ENCODE measurements at regions not wholly inside any gene's neighbourhood (a gene's known extent, or its start where the extent isn't known, plus 50 kb on each side); places are given as distances from the start of the nearest gene placed in this dataset.
"Not testable (repeated sequence)": the region's sequence is repeated elsewhere in the genome, so short reads cannot be mapped to it uniquely, and the experiment has no call there.

GRCh38 chrX:25646156-25646555 lies 492.0 kb upstream of the MAGEB18 start:
- DNase-seq = no peak

DNA sequence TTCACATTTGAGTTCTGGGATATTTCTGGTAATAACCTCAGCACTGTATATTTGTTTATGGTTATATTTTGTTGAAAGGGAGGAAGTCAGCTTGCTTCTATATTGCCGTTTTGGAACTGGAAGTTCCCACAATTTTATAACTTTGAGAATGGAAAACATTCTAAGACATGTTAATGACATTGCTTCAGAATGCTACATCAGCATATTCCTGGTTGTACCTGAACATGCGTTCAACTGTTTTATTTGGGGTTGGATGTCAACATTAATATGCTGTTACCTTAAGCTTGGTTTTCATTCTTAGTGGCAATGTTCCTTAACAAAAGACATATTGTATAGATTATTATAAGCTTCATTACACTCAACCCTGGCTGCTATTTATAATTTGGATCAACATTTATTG lies 489.4 kb upstream of the MAGEB18 start:
- no peak for DNase-seq

DNA sequence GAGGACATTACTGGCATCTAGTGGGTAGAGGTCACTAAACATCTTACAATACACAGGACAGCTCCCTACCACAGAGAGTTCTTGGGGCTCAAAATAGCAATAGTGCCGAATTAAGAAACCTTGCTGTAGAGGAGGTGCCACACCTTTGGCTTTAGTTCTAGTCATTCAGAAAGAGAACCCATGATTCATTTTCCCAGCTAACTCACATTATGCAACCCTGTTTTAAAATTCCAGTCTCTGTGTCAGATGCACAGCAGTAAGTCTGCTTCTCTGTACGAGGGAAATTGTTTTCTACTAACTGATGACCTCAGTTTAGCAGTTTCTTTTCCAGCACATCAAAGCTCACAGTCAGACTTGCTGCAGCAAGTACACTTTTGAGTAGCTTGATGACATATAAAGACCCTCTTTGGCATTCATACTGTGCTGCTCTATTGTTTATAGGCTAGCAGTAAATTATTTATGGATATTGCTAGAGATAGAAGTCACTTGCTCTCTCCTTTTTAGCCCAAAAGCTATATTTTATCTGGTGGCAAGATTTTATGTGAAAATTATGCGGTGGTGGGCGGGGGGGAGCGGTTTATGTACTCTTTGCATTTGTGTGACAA lies 487.8 kb upstream of the MAGEB18 start:
- DNase-seq = no peak

GRCh38 chrX:25659317-25659716 lies 478.8 kb upstream of the MAGEB18 start:
- DNase-seq = no peak

DNA sequence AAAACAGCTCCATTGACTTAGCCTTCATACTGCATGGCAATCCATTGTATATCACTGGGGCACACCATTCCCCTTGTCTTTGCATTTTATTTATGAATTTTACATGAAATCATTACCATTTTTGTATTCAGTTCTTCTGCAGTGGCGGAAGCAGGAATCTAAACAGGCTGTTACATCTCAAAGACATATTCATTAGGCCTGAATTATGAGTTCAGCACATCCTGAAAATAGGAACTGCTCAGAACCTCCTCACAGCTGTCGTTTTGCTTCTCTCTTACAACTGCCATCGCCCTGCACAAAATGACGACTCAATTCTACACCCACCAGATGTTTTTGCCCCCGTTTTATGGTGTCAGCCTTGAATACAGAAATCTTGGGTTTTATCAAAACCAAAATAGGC lies 474.4 kb upstream of the MAGEB18 start:
- no peak for DNase-seq

DNA sequence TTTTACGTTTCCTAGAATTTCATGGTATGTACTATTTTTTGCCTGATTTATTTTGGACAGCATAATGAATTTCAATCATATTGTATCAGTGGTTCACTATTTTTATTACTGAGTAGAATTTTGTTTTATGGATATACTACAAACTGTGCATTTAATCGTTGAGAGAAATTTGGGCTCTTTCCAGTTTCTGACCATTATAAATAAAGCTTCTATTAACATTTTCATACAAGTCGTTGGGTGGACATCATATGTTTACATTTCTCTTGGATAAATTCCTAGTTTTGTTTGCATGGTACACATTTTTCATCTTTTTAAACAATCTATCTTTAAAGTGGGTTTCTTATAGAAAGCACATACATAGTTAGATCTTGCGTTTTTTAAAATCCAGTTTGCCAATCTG lies 472.7 kb upstream of the MAGEB18 start:
- no peak for DNase-seq

GRCh38 chrX:25667681-25668080 lies 470.5 kb upstream of the MAGEB18 start:
- no peak for DNase-seq

DNA sequence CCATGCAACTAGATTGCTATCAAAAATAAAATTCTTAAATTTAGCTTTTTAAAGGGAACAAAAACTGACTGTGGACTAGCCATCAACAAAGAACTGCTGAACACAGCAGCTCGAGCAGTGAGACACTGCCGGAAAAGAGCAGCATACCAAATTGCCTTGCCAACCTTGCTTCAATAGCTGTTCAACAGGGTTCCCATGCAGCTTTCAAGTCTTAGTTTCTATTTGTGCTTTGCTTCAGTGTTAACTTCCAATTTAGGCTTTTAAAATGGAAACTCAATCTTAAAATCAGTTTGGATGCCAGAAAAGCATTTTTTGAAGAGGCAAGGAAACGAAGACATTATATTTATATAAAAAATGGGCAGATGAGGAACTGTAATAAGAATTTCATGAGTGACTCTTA lies 463.4 kb upstream of the MAGEB18 start:
- DNase-seq = no peak

DNA sequence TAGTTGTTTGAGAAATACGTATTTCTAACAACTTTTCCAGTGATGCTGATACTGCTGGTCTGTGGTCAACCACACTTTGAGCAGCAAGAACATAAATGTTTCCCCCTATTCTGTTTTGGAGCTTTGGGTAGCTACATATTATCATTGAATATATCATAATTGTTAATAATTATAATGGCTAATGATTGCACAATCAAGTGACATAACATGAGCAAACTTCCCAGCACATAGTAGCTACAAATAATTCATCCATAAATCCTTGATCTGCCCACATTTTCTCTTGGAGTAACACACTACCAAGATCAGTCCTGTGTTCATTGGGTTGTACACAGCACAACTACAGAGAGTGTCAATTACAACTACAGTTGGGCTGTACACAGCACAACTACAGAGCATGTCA lies 436.3 kb upstream of the MAGEB18 start:
- no peak for DNase-seq

DNA sequence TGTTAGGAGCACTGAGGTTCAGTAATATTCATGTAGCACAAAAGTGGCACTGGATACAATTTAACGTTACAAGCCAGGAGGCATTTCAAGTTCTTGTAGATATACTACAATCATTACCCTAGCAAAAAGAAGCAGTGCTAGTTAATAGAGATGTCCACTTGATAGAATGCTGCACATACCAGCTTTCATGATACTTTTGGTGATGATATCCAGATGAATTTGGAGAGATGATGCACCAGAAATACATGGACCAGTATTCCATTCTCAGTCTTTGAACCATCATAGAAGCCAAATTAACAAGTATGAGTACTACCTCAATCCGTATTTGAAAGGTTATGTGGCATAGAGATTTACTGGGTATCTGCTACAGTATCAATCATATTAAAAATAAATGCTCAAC lies 421.0 kb upstream of the MAGEB18 start:
- no peak for DNase-seq

DNA sequence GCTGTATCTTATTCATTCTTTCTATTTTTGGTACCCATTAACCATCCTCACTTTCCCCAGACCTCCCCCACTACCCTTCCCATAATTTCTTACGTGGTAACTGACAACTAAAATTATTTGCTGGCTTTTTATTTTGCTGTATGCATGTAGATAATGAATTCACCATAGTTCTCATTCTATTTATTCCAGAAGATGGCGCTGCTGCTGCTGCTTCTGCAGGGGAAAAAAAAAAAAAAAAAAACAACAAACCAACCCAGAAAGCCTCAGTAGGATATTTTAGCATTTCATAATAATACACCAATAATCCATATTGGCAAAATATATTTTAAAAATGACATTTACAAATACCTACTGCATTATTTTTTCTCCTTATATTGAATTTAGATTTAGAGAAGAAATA lies 416.6 kb upstream of the MAGEB18 start:
- peak; percentile 53 for DNase-seq

DNA sequence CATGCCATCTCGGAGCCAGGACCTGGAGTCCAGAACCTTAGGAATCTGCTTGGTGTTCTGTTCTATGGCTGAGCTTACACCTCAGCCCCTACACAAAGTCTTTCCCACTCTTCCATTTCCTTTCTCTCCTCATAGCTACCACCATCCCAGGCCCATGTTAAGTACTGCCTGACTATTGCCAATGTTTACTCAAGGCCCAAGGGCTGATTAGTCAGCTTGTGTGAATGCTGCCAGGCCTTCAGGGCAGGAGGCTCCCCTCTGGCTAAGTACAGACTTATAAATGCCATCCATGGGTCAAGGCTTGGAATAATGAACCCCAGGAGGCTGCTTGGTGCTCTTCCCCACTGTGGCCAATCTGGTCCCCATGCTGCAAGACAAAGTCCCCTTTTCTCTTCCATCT lies 411.6 kb upstream of the MAGEB18 start:
- no peak for DNase-seq

GRCh38 chrX:25733148-25733547 lies 405.0 kb upstream of the MAGEB18 start:
- DNase-seq = no peak

- DNase-seq = no peak
Measured at GRCh38 chrX:25737540-25737939, 400.6 kb upstream of the MAGEB18 start.

DNA sequence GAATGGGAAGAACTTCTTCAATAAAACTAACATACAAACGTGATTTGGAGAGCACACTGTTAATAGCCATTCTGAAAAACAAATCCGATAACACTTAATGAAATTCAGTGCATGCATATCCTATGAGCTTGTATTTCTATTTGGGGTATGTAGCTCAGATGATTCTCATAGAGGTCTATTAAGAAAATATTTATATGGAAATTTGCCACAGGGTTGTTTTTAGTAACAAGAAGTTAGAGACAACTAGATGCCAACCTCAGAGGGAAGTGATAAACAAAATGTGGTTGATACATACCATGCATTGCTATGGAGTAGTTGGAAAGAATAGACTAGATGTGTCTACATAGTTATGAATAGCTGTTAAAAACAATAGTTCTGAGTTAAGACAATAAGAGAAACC lies 395.8 kb upstream of the MAGEB18 start:
- DNase-seq = no peak

- no peak for DNase-seq
Measured at GRCh38 chrX:25754399-25754798, 383.7 kb upstream of the MAGEB18 start.

GRCh38 chrX:25755194-25755593 lies 382.9 kb upstream of the MAGEB18 start:
- DNase-seq = no peak

DNA sequence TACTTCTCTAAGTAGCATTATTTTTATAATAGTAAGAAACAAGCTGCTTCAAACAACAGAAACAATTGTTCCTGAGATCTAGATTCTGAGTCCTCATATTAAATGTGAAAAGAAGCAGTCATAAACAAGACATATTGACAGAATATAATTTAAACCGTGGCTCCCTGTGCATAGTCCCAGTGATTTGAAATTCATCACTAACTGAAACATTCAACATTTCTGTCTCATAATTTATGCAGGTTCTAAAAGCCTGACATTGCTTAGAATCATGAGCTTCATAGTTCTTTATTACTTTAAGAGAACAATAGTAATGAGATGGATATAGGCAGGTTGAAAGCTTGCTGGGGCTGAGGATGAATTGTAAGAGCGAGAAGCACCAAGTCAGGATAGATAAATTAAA lies 375.5 kb upstream of the MAGEB18 start:
- no peak for DNase-seq

DNA sequence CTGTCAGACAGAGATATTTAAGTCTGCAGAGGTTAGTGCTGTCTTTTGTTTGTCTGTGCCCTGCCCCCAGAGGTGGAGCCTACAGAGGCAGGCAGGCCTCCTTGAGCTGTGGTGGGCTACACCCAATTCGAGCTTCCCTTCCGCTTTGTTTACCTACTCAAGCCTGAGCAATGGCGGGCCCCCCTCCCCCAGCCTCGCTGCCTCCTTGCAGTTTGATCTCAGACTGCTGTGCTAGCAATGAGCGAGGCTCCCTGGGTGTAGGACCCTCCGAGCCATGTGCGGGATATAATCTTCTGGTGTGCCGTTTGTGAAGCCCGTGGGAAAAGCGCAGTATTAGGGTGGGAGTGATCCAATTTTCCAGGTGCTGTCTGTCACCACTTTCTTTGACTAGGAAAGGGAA lies 366.3 kb upstream of the MAGEB18 start:
- DNase-seq = not testable (repeated sequence)

GRCh38 chrX:25797796-25798195 lies 340.3 kb upstream of the MAGEB18 start:
- DNase-seq = peak; percentile 67

GRCh38 chrX:25805744-25806143 lies 332.4 kb upstream of the MAGEB18 start:
- DNase-seq = no peak

GRCh38 chrX:25807022-25807421 lies 331.1 kb upstream of the MAGEB18 start:
- no peak for DNase-seq

DNA sequence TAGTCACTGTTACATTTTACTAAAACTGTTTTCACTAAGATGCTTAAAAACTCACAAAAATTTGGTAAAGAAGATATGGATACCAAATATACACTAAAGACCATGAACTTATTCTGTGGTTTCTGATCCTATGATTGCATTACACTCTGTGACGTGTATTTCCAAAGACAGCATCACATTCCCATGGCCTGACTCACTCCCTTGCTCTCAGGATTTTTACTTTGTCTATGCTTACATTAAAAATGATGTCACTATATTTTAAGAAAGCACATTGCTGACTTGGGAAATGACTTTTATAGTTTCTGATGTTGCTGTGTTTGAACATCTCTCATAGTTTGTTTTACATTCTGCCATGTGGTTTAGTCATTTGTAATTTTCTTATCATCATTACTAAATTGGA lies 327.9 kb upstream of the MAGEB18 start:
- peak; percentile 8 for DNase-seq

DNA sequence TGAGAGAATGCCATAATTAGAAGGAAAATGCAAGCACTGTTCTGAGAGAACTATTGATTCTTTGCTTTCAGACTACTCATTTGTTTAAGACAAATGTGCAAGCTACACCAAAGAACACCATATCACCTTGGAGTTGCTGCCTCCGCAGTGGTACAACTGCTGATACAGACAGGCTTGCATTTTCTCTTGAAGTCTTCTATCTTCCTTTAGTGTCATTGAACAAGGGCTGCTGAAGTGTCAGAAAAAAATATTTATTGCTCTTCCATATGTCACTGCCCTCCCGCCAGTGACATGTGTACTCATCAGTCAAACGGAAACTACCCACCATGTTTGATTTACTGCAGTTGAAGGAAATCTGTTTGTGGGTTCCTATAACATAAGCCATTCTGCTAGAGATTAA lies 318.3 kb upstream of the MAGEB18 start:
- no peak for DNase-seq

- DNase-seq = no peak
Measured at GRCh38 chrX:25851141-25851540, 287.0 kb upstream of the MAGEB18 start.
